GM18505 (cell line): ENCODE measurements at regions not wholly inside any gene's neighbourhood (a gene's known extent, or its start where the extent isn't known, plus 50 kb on each side); places are given as distances from the start of the nearest gene placed in this dataset.

Source experiments
- ATAC-seq: cut with Tn5 transposase; IDR thresholded peaks from one replicate; pipeline ENCODE4 v1.9.1; 2021; ENCODE audit not compliant: unreplicated experiment
- POLR2A ChIP-seq: IDR thresholded peaks from 4 replicates; pipeline ENCODE4 v1.6.1; 2011; ENCODE audit warnings: borderline replicate concordance; ENCODE audit not compliant: insufficient read depth, insufficient read length; ENCODE audit errors: extremely low read depth

- TF ChIP-seq POLR2A = no peak
- no peak for ATAC-seq
These were observed 172.2 kb upstream of the NCKAP5 start for GRCh38 chr2:133740500-133740899.

DNA sequence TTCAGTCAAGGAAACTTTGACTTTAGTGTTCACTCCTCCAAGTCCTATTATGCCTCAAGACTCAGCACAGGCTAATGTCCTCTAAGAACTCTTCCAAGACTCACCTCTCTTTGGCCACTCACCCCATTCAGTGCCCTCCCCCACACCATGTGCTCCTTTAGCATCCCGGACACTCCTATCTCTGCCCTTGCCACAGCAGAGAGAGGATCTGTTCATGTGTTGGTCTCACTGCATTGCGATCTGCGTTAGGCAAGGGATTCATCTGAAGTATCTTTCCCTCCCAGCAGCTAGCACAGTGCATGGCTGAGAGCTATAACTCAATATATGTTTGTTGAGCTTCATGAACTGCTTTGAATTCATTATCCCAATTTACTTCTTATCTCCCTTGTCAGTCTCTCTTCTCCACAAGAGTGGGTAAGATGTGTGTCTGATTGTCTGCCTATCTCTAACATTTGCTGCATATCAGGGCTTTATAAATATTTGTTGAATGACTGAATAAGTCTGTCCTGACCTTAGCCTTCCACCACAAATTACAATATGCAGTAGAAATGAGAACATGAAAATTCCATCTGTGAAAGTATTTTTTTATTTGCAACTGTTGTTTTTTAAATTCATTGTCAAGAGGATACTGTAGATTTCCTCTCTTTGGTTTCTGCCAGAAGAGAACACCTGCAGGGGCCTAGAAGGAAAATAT lies 179.9 kb upstream of the NCKAP5 start:
- no peak for TF ChIP-seq POLR2A
- ATAC-seq = no peak

- no peak for TF ChIP-seq POLR2A
- no peak for ATAC-seq
These were observed 185.4 kb upstream of the NCKAP5 start for GRCh38 chr2:133753665-133754064.

DNA sequence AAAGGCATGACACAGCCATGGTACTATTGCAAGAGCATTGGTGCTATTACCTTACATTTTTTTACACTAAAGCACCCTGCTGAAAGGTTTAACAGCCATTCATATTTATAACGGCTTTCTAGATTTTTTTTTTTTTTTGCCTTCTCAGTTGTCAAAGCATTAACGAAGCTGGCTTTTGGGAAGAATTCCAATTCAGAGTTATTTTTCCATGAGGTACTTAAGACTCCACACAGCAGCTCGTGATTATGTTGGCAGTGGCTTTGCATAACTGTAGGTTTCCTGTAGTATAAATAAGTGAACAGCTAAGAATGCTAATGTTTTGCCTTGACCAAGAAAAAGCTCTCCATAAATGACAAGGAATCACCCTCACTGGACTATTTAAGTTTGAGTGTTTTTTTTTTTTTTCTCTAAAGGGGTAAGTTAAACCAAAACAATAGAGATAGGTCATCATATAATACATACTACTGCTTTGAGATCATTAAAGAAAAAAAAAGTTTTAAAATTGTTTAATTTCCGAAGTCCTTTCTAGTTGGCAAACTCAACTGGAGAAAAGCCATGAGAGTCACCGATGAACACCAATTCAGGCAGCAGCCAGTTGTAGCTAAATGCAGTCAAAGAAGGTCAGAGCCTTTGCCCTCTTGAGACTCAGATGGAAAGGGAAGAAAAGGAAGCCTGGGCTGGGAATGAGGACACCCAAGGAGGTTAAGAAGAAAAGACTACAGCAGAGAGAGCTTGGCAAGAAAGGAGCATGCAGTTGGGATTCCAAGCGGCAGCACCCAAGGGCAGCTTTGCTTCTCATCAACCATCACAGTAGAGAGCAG lies 187.4 kb upstream of the NCKAP5 start:
- no peak for ATAC-seq
- TF ChIP-seq POLR2A = no peak

- no peak for TF ChIP-seq POLR2A
- ATAC-seq = no peak
These were observed 188.6 kb upstream of the NCKAP5 start for GRCh38 chr2:133756833-133757232.

DNA sequence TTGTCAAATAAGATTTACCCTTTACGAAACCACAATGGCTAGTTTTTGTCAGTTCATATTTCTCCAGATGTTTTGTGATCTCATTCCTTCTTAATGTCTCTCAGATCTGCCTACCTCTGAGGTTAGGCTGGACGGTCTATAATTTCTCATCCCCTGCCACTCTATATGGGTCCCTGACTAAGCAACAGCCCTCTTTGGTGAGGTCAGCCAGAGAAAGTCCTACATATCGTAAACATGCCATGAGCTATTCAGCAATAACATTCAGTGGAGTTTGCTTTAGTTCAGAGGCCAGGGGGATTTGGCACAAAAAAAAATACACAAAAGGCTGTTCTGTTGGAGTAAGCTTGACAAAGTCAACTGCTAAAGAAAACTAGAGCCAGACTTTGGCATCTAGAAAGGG lies 192.1 kb upstream of the NCKAP5 start:
- ATAC-seq = no peak
- no peak for TF ChIP-seq POLR2A

- ATAC-seq = no peak
- TF ChIP-seq POLR2A = no peak
These were observed 197.4 kb upstream of the NCKAP5 start for GRCh38 chr2:133765658-133766057.

- TF ChIP-seq POLR2A = no peak
- no peak for ATAC-seq
These were observed 198.0 kb upstream of the NCKAP5 start for GRCh38 chr2:133766164-133766832.

- ATAC-seq = no peak
- TF ChIP-seq POLR2A = no peak
These were observed 200.0 kb upstream of the NCKAP5 start for GRCh38 chr2:133768256-133768655.

GRCh38 chr2:133768658-133769435 lies 200.6 kb upstream of the NCKAP5 start:
- no peak for TF ChIP-seq POLR2A
- no peak for ATAC-seq

DNA sequence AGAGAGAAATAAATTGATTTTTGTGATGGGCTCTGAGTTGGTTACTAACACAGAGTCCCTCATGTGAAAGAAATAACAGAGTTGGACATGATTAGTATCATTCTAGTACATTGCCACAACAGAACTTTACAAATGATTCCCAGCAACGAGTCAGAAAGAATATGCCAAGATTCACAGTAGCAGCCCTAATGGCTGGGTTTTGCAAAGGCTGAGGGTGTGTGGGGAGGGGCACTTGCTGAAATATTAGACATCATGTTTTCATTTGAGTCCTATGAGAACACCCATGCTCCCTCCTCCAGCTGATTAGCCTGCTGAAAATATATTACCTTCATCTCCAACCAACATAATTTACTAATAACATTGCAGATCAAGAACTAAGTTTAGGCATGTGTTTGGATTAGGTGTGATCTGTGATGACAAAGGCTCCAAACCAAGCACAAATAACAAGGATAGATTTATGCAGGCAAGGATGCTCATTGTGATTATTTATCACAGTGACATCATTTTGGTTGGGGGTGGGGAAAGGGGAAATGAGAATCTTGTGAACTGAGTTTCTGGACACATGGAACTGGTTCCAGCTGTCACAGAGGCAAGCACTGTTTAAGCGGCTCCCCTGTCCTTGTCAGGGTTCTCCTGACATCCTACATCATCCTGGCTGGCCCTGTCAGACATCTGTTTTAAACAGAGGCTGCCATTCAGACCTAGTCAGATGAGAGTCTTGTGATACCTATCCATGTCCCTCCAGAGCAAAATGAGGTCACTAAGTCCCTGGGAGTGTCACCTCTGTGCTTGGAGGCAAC lies 205.8 kb upstream of the NCKAP5 start:
- no peak for ATAC-seq
- TF ChIP-seq POLR2A = no peak

DNA sequence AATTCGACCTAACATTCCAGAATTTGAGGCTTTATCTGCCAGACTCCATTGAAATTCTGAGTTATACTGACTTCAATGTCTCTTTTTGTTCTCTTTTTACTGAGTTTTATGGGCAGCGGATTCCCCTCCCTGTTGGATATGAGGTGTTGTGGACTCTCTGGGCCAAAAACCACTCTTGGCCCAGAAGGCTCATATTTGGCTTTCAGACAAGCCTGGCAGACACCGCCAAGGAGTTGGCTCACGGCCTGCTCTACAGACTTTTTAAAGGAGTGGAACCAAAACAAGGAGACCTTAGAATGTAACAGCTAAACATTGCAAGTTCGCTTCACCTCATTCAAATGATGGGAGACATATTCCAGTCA lies 206.4 kb upstream of the NCKAP5 start:
- ATAC-seq = no peak
- no peak for TF ChIP-seq POLR2A

DNA sequence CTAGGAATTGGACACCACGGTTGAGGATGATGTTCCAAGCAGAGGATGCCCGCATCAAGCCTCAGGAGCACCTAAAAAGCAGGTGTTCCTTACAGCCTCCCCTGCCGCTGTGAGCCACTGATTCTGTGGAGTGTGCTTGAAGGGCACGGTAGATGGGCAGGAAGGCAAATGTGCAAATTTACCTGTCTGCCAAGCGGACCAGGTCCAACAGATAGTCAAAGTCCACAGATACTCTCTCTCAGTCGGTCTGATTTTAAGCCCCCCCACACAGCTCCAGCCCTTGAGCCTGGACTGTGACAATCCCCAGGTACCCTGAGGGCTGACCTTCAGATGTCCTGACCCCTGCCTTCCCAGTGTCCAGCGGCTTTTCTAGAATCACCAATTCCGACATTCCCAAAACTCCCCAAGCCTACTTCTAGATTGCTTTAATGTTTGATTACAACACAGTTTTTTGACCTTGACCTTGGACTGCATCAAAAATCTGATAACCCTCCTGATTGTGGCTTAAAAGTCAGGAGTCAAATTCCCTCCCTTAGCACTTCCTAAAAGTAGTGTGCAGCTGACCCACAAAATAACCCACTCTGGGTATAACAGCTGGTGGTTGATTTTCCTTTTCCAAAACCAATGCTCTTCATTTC lies 208.8 kb upstream of the NCKAP5 start:
- TF ChIP-seq POLR2A = no peak
- ATAC-seq = no peak

DNA sequence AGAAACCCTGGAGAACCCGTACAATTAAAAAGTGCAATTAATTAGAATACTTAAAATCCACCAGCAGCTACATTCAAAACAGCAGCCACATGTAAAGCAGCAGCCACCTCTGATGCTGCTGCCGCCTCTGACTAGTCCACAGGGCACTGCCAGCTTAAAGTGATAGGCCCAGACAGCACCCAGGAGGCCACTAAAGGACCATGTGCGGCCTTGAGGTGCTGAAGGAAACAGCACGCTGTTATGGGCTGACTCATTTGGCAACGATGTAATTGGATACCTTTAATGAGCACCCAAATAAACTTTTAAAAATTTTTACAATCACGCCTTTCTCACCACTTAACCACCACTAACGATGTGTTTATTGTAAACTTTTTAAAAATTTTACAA lies 209.3 kb upstream of the NCKAP5 start:
- no peak for ATAC-seq
- TF ChIP-seq POLR2A = no peak
